ENCODE measurements at regions not wholly inside any gene's neighbourhood (a gene's known extent, or its start where the extent isn't known, plus 50 kb on each side); places are given as distances from the start of the nearest gene placed in this dataset.

- TF ChIP-seq CTCF (IDR thresholded peaks at IDR 0.05) (no peak), ZFX (IDR thresholded peaks at IDR 0.05; ENCODE audit: borderline replicate concordance) (no peak)
Measured at GRCh38 chr12:59904874-59905521, 309.2 kb downstream of the SLC16A7 start.

All from 22Rv1 (cell line).